ENCODE measurements at regions not wholly inside any gene's neighbourhood (a gene's known extent, or its start where the extent isn't known, plus 50 kb on each side); places are given as distances from the start of the nearest gene placed in this dataset.

- no peak for TF ChIP-seq REST (IDR thresholded peaks at IDR 0.05; ENCODE audit: insufficient replicate concordance, low read depth)
- TF ChIP-seq GABPA (IDR thresholded peaks at IDR 0.05; ENCODE audit: low read depth), result no peak
- TF ChIP-seq CTCF (IDR thresholded peaks at IDR 0.05; ENCODE audit: insufficient read depth, low read length), result no peak
- TF ChIP-seq SPI1 (IDR thresholded peaks at IDR 0.05; ENCODE audit: borderline replicate concordance, low read depth), result no peak
These were observed 404.7 kb upstream of the CDH7 start for GRCh38 chr18:65346086-65346485.
